HG03064 (cell line): ENCODE measurements at regions not wholly inside any gene's neighbourhood (a gene's known extent, or its start where the extent isn't known, plus 50 kb on each side); places are given as distances from the start of the nearest gene placed in this dataset.
"Not testable (repeated sequence)": the region's sequence is repeated elsewhere in the genome, so short reads cannot be mapped to it uniquely, and the experiment has no call there.

Source experiments
- ATAC-seq: cut with Tn5 transposase; IDR thresholded peaks from one replicate; pipeline ENCODE4 v1.9.1; 2021; ENCODE audit warnings: low read depth; ENCODE audit not compliant: unreplicated experiment

GRCh38 chr3:74009961-74010844 is 385.5 kb upstream of the PDZRN3 start:
- no peak for ATAC-seq

GRCh38 chr3:74004386-74004785 is 379.6 kb upstream of the PDZRN3 start:
- no peak for ATAC-seq

- ATAC-seq: no peak
These were observed 379.0 kb upstream of the PDZRN3 start for GRCh38 chr3:74003734-74004133.

- ATAC-seq: no peak
These were observed 376.7 kb upstream of the PDZRN3 start for GRCh38 chr3:74001436-74001835.

GRCh38 chr3:74000725-74001124 is 376.0 kb upstream of the PDZRN3 start:
- no peak for ATAC-seq

- ATAC-seq: no peak
These were observed 374.8 kb upstream of the PDZRN3 start for GRCh38 chr3:73999501-73999900.

GRCh38 chr3:73990691-73991090 is 365.9 kb upstream of the PDZRN3 start:
- ATAC-seq: not testable (repeated sequence)

GRCh38 chr3:73966733-73967132 is 342.0 kb upstream of the PDZRN3 start:
- no peak for ATAC-seq

- ATAC-seq: no peak
These were observed 340.1 kb upstream of the PDZRN3 start for GRCh38 chr3:73964818-73965217.

GRCh38 chr3:73955494-73956070 is 330.8 kb upstream of the PDZRN3 start:
- ATAC-seq: no peak

- ATAC-seq: no peak
These were observed 329.8 kb upstream of the PDZRN3 start for GRCh38 chr3:73954506-73954905.

- no peak for ATAC-seq
These were observed 328.0 kb upstream of the PDZRN3 start for GRCh38 chr3:73952781-73953180.

- ATAC-seq: no peak
These were observed 326.3 kb upstream of the PDZRN3 start for GRCh38 chr3:73950865-73951558.

GRCh38 chr3:73945541-73945940 is 320.8 kb upstream of the PDZRN3 start:
- ATAC-seq: no peak

- no peak for ATAC-seq
These were observed 315.2 kb upstream of the PDZRN3 start for GRCh38 chr3:73939985-73940384.

GRCh38 chr3:73933585-73933984 is 308.8 kb upstream of the PDZRN3 start:
- ATAC-seq: no peak

GRCh38 chr3:73927203-73927570 is 302.4 kb upstream of the PDZRN3 start:
- no peak for ATAC-seq

- no peak for ATAC-seq
These were observed 301.8 kb upstream of the PDZRN3 start for GRCh38 chr3:73926360-73927202.

- no peak for ATAC-seq
These were observed 300.3 kb upstream of the PDZRN3 start for GRCh38 chr3:73925011-73925410.

- ATAC-seq: no peak
These were observed 299.3 kb upstream of the PDZRN3 start for GRCh38 chr3:73924048-73924447.

- no peak for ATAC-seq
These were observed 292.9 kb upstream of the PDZRN3 start for GRCh38 chr3:73917643-73918042.
